ENCODE measurements at regions not wholly inside any gene's neighbourhood (a gene's known extent, or its start where the extent isn't known, plus 50 kb on each side); places are given as distances from the start of the nearest gene placed in this dataset.

DNA sequence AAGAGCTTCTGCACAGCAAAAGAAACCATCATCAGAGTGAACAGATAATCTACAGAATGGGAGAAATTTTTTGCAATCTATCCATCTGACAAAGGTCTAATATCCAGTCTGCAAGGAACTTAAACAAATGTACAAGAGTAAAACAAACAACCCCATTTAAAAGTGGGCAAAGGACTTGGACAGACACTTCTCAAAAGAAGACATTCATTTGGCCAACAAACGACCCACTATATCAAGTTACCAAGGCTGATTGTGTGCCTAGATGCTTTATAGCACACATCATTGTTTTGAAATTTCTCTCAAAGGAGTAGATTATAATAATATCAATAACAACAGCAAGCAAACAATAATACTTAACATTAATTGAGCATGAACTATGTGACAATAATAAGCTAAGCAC lies 117.1 kb downstream of the TFPI2 start:
- TF ChIP-seq POLR2A (IDR thresholded peaks at IDR 0.05): no peak
- TF ChIP-seq, protein P1, sequence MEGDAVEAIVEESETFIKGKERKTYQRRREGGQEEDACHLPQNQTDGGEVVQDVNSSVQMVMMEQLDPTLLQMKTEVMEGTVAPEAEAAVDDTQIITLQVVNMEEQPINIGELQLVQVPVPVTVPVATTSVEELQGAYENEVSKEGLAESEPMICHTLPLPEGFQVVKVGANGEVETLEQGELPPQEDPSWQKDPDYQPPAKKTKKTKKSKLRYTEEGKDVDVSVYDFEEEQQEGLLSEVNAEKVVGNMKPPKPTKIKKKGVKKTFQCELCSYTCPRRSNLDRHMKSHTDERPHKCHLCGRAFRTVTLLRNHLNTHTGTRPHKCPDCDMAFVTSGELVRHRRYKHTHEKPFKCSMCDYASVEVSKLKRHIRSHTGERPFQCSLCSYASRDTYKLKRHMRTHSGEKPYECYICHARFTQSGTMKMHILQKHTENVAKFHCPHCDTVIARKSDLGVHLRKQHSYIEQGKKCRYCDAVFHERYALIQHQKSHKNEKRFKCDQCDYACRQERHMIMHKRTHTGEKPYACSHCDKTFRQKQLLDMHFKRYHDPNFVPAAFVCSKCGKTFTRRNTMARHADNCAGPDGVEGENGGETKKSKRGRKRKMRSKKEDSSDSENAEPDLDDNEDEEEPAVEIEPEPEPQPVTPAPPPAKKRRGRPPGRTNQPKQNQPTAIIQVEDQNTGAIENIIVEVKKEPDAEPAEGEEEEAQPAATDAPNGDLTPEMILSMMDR (IDR thresholded peaks at IDR 0.05): no peak

Measured in heart left ventricle (tissue), 13 donors.